HepG2 (cell line): ENCODE measurements at regions not wholly inside any gene's neighbourhood (a gene's known extent, or its start where the extent isn't known, plus 50 kb on each side); places are given as distances from the start of the nearest gene placed in this dataset.

Experiments used
- ATAC-seq: fragments of 200-7000 bp; cut with Tn5 transposase; 3 replicates; pipeline ENCODE4 v1.9.1; 2020; ENCODE audit warnings: mild to moderate bottlenecking, moderate library complexity
- BruUV-seq: library from RNA; stranded (reverse); fragments of 400-500 nt; replicated peaks from 2 replicates; lab custom pipeline; 2021; lab: Mats Ljungman, UMichigan
- CTCF ChIA-PET: fragments of 300-600 bp; formaldehyde crosslinking; extraction: SDS; loops from one replicate; lab custom pipeline; 2021; ENCODE audit warnings: low total read pairs, inconsistent platforms, low intra/inter-chr PET ratio; lab: Yijun Ruan, JAX
- POLR2A ChIA-PET: fragments of 350-600 bp; sonication (Branson Sonifier 250); formaldehyde crosslinking; loops from one replicate; lab custom pipeline; 2020; ENCODE audit warnings: antibody characterized with exemption, inconsistent platforms; lab: Yijun Ruan, JAX
- DNase-seq: peaks from one replicate; pipeline ENCODE4 v3.0.0-alpha.2; 2015; ENCODE audit warnings: low spot score
- FAIRE-seq: peaks from 3 replicates; lab custom pipeline; 2011; peaks lifted over from hg19 to GRCh38; lab: Jason Lieb, UNC
- H2AFZ ChIP-seq: one replicate; pipeline ENCODE4 v1.6.1; 2011; ENCODE audit warnings: low read length, inconsistent platforms
- H3K27ac ChIP-seq: fragments of 300-600 bp; 3 replicates; pipeline ENCODE4 v1.8.0; 2011; ENCODE audit warnings: mixed run types, mild to moderate bottlenecking, mixed read lengths, low read length, inconsistent platforms; ENCODE audit not compliant: insufficient read depth; ENCODE audit errors: extremely low read length
- H3K27me3 ChIP-seq, 2 experiments: fragments of 200-600 bp in 1 of 2; 2 replicates in 1 of 2; 3 replicates in 1 of 2; pipeline versions ENCODE4 v1.6.0 to v1.8.0; 2011; ENCODE audit warnings: low read length in 2 of 2, mild to moderate bottlenecking in 2 of 2, moderate library complexity in 2 of 2, inconsistent platforms in 1 of 2; ENCODE audit not compliant: insufficient read depth in 2 of 2, control insufficient read depth in 1 of 2
- H3K36me3 ChIP-seq, 2 experiments: fragments of 200-600 bp in 1 of 2; replicated peaks in 1 of 2; 2 replicates in 1 of 2; 3 replicates in 1 of 2; pipeline versions ENCODE4 v1.5.1 to v1.8.0; 2011; ENCODE audit warnings: low read length in 2 of 2, inconsistent platforms in 1 of 2; ENCODE audit not compliant: insufficient read depth in 2 of 2, control insufficient read depth in 1 of 2
- H3K4me1 ChIP-seq: 2 replicates; pipeline ENCODE4 v1.5.1; 2012; ENCODE audit warnings: low read length, inconsistent platforms; ENCODE audit not compliant: insufficient read depth
- H3K4me2 ChIP-seq: 2 replicates; pipeline ENCODE4 v1.6.0; 2011; ENCODE audit warnings: low read depth, low read length, inconsistent platforms
- H3K4me3 ChIP-seq, 3 experiments: fragments of 200-600 bp in 1 of 3; sonication (generic), shearing (Covaris generic) in 1 of 3; replicated peaks in 1 of 3; 2 replicates each; pipeline ENCODE4 v1.5.1; 2011 to 2016; ENCODE audit warnings: low read length in 3 of 3, inconsistent platforms in 2 of 3, low read depth in 2 of 3, mild to moderate bottlenecking in 2 of 3, control low read depth in 1 of 3, mixed read lengths in 1 of 3; ENCODE audit not compliant: insufficient read depth in 1 of 3
- H3K79me2 ChIP-seq: one replicate; pipeline ENCODE4 v1.6.1; 2011; ENCODE audit warnings: low read length, inconsistent platforms; ENCODE audit not compliant: insufficient read depth
- H3K9ac ChIP-seq: 2 replicates; pipeline ENCODE4 v1.6.0; 2011; ENCODE audit warnings: mild to moderate bottlenecking, low read depth, low read length, inconsistent platforms; ENCODE audit not compliant: insufficient read depth
- H3K9me3 ChIP-seq: 2 replicates; pipeline ENCODE4 v1.5.1; 2012; ENCODE audit warnings: mild to moderate bottlenecking, low read length
- H4K20me1 ChIP-seq: 2 replicates; pipeline ENCODE4 v1.6.0; 2011; ENCODE audit warnings: inconsistent platforms, mild to moderate bottlenecking, low read length, moderate library complexity; ENCODE audit not compliant: insufficient read depth
- ATF1 ChIP-seq: IDR thresholded peaks from 2 replicates; pipeline ENCODE4 v1.6.1; 2016; ENCODE audit warnings: mild to moderate bottlenecking, control low read depth
- ATF3 ChIP-seq: sonication (generic); formaldehyde crosslinking; IDR thresholded peaks from 2 replicates; pipeline ENCODE4 v1.4.0; 2020; ENCODE audit warnings: missing genetic modification reagents
- BCLAF1 ChIP-seq: fragments of 450-650 bp; IDR thresholded peaks from 2 replicates; pipeline ENCODE4 v1.6.1; 2017; ENCODE audit warnings: mild to moderate bottlenecking
- GPN1 ChIP-seq: sonication (generic); formaldehyde crosslinking; IDR thresholded peaks from 2 replicates; pipeline ENCODE4 v1.5.1; 2020; ENCODE audit warnings: missing genetic modification reagents, borderline replicate concordance
- HNRNPL ChIP-seq: fragments of 200-400 bp; formaldehyde crosslinking; IDR thresholded peaks from 2 replicates; pipeline ENCODE4 v1.6.1; 2017; ENCODE audit warnings: mild to moderate bottlenecking, low read depth, low read length
- IRX3 ChIP-seq: sonication (generic); formaldehyde crosslinking; IDR thresholded peaks from 2 replicates; pipeline ENCODE4 v1.8.1; 2023; ENCODE audit warnings: mild to moderate bottlenecking, low read depth, missing genetic modification reagents, borderline replicate concordance
- ISX ChIP-seq: sonication (generic); formaldehyde crosslinking; conservative IDR thresholded peaks from 2 replicates; pipeline ENCODE4 v1.5.0; 2020; ENCODE audit warnings: missing genetic modification reagents
- PPARG ChIP-seq: conservative IDR thresholded peaks from 2 replicates; pipeline ENCODE4 v1.6.1; 2016; ENCODE audit warnings: missing biosample characterization, missing genetic modification reagents
- SMYD3 ChIP-seq: sonication (generic); formaldehyde crosslinking; IDR thresholded peaks from 2 replicates; pipeline ENCODE4 v1.8.1; 2023; ENCODE audit warnings: mild to moderate bottlenecking, missing genetic modification reagents
- ZBTB38 ChIP-seq: sonication (generic); formaldehyde crosslinking; IDR thresholded peaks from 2 replicates; pipeline ENCODE4 v1.5.1; 2020; ENCODE audit warnings: mild to moderate bottlenecking, missing genetic modification reagents
- ZFX ChIP-seq: sonication (generic); formaldehyde crosslinking; IDR thresholded peaks from 2 replicates; pipeline ENCODE4 v1.4.0; 2020; ENCODE audit warnings: mild to moderate bottlenecking, low read depth, missing genetic modification reagents, moderate library complexity
- ZNF10 ChIP-seq: sonication (generic); formaldehyde crosslinking; IDR thresholded peaks from 2 replicates; pipeline ENCODE4 v1.4.0; 2020; ENCODE audit warnings: mild to moderate bottlenecking, low read depth, missing genetic modification reagents, borderline replicate concordance
- ZNF296 ChIP-seq: sonication (generic); formaldehyde crosslinking; conservative IDR thresholded peaks from 2 replicates; pipeline ENCODE4 v1.5.0; 2020; ENCODE audit warnings: mild to moderate bottlenecking, missing genetic modification reagents
- ZNF33B ChIP-seq: sonication (generic); formaldehyde crosslinking; IDR thresholded peaks from 2 replicates; pipeline ENCODE4 v1.5.1; 2020; ENCODE audit warnings: mild to moderate bottlenecking, missing genetic modification reagents
- ZNF34 ChIP-seq: sonication (generic); formaldehyde crosslinking; IDR thresholded peaks from 2 replicates; pipeline ENCODE4 v1.4.0; 2020; ENCODE audit warnings: mild to moderate bottlenecking, missing genetic modification reagents, borderline replicate concordance
- ZNF75D ChIP-seq: sonication (generic); formaldehyde crosslinking; IDR thresholded peaks from 2 replicates; pipeline ENCODE4 v1.8.1; 2023; ENCODE audit warnings: missing genetic modification reagents, mild to moderate bottlenecking, borderline replicate concordance
- ZSCAN30 ChIP-seq: sonication (generic); formaldehyde crosslinking; IDR thresholded peaks from 2 replicates; pipeline ENCODE4 v1.5.0; 2020; ENCODE audit warnings: mild to moderate bottlenecking, missing genetic modification reagents
- WGBS: methylation state at CpG from one replicate; pipeline ENCODE4 v1.1.6; 2017; ENCODE audit warnings: low lambda C conversion rate; 5-methylcytosine and 5-hydroxymethylcytosine counted together
- in situ Hi-C: cut with HindIII; loops from 2 replicates; pipeline ENCODE4 v1.10.0; 2017; ENCODE audit warnings: low pct_unique_long_range_greater_than_20kb; ENCODE audit not compliant: extremely low pct_ligation_motif_present
- intact Hi-C: fragments of 100-400 bp; cut with micrococcal nuclease; formaldehyde crosslinking; loops from one replicate; pipeline ENCODE4 v1.10.0; 2022; ENCODE audit not compliant: unreplicated experiment
- TF ChIP-seq, protein P1 (sequence below): sonication (generic); formaldehyde crosslinking; IDR thresholded peaks from 2 replicates; pipeline ENCODE4 v1.5.0; 2020; ENCODE audit warnings: mild to moderate bottlenecking, missing genetic modification reagents
- TF ChIP-seq, protein P2 (sequence below): sonication (generic); formaldehyde crosslinking; IDR thresholded peaks from 2 replicates; pipeline ENCODE4 v1.5.1; 2020; ENCODE audit warnings: mild to moderate bottlenecking, missing genetic modification reagents, borderline replicate concordance

DNA sequence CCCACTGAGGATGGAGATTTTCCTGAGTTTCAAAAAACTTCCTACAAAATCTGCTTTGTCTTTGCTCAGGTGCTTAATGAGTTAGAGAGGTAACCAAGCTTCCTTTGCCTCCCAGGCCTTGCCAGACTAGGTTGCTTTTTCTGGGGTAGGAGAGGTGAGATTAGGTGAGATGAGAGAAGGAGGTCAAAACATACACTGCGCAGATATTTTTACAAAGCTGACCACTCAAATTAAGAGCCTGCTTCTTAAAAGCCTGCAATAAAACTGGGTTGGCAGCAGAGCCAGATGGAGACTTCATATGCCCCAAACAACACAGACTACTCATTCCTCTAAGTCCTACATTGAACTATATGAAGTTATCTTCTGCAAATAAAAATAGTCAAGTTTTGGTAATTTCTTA is 352.5 kb downstream of the NUF2 start:
- in situ Hi-C loops: no loop called here
- H3K9me3 ChIP-seq: peaks cover 69% of the 10 kb centered on the region
- H3K9ac ChIP-seq: no peak overlapping the region
- CTCF ChIA-PET: no interaction called here
- H3K79me2 ChIP-seq: no peaks in the 10 kb centered on the region
- WGBS: 42% methylated on average over 1 of the region's 1 CpG
- H3K4me3 ChIP-seq: no peak overlapping the region
- no peak for FAIRE-seq
- no peak for DNase-seq
- no peak for TF ChIP-seq PPARG
- TF ChIP-seq ZSCAN30 (CRISPR knock-in tag): no peak
- no peak for TF ChIP-seq ZBTB38
- no peak for TF ChIP-seq ZNF33B (CRISPR knock-in tag)
- TF ChIP-seq SMYD3: no peak
- TF ChIP-seq ATF1 (CRISPR knock-in tag): no peak
- TF ChIP-seq ZNF10 (CRISPR knock-in tag): no peak
- no peak for TF ChIP-seq HNRNPL
- TF ChIP-seq GPN1: no peak
- no peak for TF ChIP-seq ZNF296 (CRISPR knock-in tag)
- no peak for TF ChIP-seq BCLAF1
- TF ChIP-seq ZFX: no peak
- TF ChIP-seq ZNF34 (CRISPR knock-in tag): no peak
- no peak for TF ChIP-seq ISX (CRISPR knock-in tag)
- no peak for TF ChIP-seq IRX3 (CRISPR knock-in tag)
- TF ChIP-seq ATF3 (CRISPR knock-in tag): no peak
- no peak for TF ChIP-seq ZNF75D (CRISPR knock-in tag)
- TF ChIP-seq, protein P1, sequence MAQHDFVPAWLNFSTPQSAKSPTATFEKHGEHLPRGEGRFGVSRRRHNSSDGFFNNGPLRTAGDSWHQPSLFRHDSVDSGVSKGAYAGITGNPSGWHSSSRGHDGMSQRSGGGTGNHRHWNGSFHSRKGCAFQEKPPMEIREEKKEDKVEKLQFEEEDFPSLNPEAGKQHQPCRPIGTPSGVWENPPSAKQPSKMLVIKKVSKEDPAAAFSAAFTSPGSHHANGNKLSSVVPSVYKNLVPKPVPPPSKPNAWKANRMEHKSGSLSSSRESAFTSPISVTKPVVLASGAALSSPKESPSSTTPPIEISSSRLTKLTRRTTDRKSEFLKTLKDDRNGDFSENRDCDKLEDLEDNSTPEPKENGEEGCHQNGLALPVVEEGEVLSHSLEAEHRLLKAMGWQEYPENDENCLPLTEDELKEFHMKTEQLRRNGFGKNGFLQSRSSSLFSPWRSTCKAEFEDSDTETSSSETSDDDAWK: no peak
- TF ChIP-seq, protein P2, sequence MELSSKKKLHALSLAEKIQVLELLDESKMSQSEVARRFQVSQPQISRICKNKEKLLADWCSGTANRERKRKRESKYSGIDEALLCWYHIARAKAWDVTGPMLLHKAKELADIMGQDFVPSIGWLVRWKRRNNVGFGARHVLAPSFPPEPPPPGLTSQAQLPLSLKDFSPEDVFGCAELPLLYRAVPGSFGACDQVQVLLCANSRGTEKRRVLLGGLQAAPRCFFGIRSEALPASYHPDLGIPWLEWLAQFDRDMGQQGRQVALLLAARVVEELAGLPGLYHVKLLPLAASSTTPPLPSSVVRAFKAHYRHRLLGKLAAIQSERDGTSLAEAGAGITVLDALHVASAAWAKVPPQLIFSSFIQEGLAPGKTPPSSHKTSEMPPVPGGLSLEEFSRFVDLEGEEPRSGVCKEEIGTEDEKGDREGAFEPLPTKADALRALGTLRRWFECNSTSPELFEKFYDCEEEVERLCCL (CRISPR knock-in tag): no peak
- intact Hi-C loops: no loop called here
- ATAC-seq: no peak
- H4K20me1 ChIP-seq: no peaks in the 10 kb centered on the region
- H3K4me2 ChIP-seq: no peak overlapping the region
- no peak overlapping the region for H2AFZ ChIP-seq
- H3K27me3 ChIP-seq: no peaks in the 10 kb centered on the region
- no peak overlapping the region for H3K27ac ChIP-seq
- H3K36me3 ChIP-seq: no peaks in the 10 kb centered on the region
- H3K4me1 ChIP-seq: no peaks in the 10 kb centered on the region
- POLR2A ChIA-PET: no interaction called here
- no TSS peak for BruUV-seq
